Left cardiac atrium (tissue), 4 donors: ENCODE measurements at regions not wholly inside any gene's neighbourhood (a gene's known extent, or its start where the extent isn't known, plus 50 kb on each side); places are given as distances from the start of the nearest gene placed in this dataset.
"Not testable (repeated sequence)": the region's sequence is repeated elsewhere in the genome, so short reads cannot be mapped to it uniquely, and the experiment has no call there.

ENCODE experiments used
- ATAC-seq, 2 donors: fragments of 200-7000 bp; cut with Tn5 transposase; one replicate each; pipeline ENCODE4 v1.9.1; 2020; ENCODE audit warnings: mild to moderate bottlenecking in 2 of 2, moderate library complexity in 2 of 2
- DNase-seq: peaks from one replicate; pipeline ENCODE4 v3.0.0-alpha.2; 2020
- intact Hi-C, 2 donors: fragments of 100-400 bp; cut with DNase I; formaldehyde crosslinking; loops; one replicate each; pipeline versions ENCODE4 v1.14.1 to v1.15.1; 2022 to 2023
- donor health status: DM: no; HTN: yes; CAD: no.
- donor health status: DM: no; HTN: yes; CAD: no; lungs with severe emphysema.
- donor health status: DM: yes; HTN: yes; CAD: no.
- donor health status: Dilated cardiomyopathy.

DNA sequence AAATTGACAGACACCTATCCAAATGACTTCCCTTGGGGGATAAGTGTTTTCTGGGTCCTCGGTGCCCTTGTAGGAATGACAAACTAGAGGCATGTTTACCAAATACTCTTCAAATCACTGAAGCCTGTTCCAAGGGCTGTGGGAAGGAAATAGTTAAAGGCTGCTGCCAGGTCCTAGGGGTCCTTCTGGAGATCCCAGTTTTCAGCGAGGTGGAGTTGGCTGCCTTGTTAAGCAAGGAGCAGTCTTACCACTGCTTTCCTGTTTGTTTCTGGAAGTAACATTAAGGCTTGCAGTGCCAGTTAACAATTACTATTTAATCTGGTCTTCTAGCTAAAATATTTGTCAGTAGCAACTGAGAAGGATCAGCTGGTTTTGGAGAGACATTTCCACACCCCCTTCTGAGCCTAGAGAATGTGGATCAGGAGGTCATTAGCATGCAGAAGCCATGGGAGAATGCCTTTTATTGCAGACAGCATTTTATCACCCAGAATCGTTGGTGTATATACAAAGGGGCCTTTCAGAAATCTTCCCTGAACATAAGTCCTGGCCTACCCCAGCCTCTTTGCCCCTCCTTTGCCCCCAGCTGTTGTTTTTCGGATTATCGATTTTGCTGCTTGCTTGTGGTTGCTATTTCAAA, 238.8 kb downstream of the DMAC1 start:
- ATAC-seq: peak; percentile 33 to 55
- no peak for DNase-seq
- intact Hi-C loops: no loop called here

DNA sequence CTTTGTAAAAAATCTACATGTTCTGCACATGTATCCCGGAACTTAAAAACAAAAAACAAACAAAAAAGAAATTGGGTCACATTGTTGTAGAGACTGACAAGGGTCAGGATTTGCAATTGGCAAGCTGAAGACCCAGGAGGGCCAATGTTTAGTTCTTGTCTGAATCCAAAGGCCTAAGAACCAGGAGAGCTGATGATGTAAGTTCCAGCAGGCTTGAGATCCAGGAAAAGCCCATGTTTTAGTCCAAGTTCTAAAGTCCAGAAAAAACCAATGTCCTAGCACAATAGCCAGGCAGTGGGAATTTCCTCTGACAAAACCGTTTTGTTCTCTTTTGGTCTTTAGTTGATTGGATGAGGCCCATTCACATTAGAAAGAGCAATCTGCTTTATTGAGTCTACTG, 244.9 kb downstream of the DMAC1 start:
- intact Hi-C loops: no loop called here
- ATAC-seq: peak in 1 of 2 donors; percentile 53
- no peak for DNase-seq

DNA sequence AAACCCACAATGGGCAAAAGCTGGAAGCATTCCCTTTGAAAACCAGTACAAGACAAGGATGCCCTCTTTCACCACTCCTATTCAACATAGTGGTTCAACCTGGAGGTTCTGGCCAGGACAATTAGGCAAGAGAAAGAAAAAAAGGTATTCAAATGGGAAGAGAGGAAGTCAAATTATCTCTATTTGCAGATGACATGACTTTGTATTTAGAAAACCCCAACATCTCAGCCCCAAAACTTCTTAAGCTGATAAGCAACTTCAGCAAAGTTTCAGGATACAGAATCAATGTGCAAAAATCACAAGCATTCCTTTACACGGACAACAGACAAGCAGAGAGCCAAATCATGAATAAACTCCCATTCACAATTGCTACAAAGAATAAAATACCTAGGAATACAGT, 246.9 kb downstream of the DMAC1 start:
- DNase-seq, intact Hi-C loops, ATAC-seq: not testable (repeated sequence)

DNA sequence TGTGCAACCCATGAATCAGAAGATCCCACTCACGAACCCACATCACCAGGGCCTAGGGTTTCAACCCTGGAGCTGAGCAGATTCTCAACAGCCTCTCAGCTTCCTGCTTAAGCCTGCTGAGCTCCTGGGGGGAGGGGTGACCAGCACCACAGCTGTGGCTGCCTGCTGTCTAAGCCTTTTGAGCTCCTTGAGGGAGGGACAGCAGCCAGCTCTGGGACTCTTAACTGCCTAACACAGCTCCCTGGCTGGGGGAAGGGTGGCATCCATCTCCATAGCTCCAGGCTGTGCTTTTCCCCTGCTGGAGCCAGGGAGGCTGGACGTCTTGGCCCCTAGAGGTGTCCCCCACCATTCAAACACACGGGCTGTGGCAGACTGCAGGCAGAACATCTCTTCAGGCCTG, 250.3 kb downstream of the DMAC1 start:
- intact Hi-C loops: no loop called here
- ATAC-seq (peak in 1 of 2 donors; percentile 46), DNase-seq (no peak)

DNA sequence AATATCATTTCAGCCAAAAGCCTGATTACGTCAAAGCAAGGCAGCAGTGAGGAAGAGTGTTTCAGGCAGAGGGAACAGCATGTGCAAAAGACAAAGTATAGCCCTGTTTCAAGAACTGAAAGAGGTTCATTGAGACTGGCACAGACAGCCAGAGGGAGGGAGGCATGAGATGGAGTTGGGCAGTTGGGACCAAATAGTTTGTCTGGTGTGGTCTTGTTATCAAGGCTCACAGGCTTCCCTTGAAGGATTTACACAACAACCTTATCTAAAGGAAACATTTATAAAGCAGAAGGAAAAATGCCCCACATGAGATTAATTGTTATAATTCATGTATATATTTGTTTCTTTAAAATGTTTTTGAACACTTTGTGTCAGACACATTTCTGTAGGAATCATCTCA, 253.3 kb downstream of the DMAC1 start:
- ATAC-seq (no peak), DNase-seq (no peak)
- intact Hi-C loops: no loop called here

DNA sequence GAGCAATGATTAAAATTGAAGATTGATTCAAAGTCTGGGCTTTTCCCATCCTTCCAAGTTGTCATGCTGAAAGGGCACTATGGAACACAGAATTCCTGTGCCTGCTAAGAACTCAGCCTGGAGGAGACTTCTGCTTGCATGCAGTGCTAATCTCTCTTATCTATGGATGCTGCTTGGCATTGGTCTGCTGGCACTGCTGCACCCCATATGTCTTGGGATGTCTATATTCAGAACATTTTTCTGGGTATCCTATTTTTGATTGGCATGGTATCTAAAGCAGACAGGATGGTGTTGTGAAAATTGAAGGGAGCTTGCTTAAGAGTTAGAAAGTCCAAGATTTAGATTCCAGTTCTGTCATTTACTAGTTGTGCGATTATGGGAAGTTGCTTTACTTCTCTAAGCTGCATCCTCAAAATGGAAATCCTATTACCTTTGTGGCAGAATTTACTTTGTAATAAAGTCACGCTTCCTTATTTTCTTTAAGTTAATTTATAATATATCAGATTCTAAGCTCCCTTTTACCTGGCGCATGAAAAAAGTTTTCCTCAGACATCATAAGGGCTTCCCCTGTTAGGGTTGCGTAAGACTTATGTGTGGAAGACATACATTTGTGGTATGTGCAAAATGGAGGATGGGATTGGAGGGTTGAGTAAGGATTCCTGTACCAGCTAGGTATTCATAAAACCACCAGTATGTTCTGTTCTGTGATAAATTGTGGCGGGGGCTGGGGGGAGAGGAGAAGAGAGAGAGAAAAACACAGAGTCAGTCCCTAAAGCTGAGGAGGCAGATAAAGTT, 254.0 kb downstream of the DMAC1 start:
- no peak for DNase-seq
- ATAC-seq: no peak
- intact Hi-C loops: no loop called here

DNA sequence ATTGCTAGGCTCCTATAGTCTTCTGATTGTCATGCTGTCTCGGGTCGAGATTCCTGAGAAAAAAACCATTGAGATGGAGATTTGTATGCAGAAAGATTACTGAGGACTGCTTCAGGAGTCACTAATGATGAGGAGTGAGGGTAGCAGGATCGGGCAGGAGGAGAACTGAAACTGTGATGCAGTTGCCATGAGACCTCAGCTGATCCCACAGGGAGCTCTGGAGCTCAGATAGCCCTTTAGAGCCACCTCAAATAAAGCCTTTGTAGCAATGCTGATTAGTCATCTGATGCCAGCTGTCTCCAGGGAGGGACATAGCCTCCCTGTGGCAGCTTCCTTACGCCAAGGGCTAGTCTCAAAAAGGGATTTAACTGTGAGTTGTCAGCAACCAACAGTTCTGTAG, 256.9 kb downstream of the DMAC1 start:
- intact Hi-C loops: no loop called here
- DNase-seq: no peak
- no peak for ATAC-seq

DNA sequence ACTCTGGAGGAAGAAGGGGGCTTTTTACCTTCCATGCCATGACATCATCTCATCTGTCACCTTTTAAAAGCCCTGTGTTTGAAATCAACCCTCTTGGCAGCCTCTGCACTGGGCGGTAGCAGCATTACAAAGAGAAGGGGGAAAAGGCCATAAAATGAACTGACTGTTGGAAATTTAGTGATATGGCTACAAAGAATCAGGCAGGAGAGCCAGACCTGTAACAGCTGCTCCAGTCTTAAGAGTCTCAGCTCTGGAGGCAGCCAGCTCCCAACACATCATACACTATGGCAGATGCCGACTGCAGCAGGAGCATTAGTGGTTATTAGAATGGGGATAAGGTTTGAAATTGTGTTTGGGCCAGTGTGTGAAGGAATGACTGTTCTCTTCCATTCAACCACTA, 257.5 kb downstream of the DMAC1 start:
- DNase-seq: no peak
- ATAC-seq: no peak
- intact Hi-C loops: no loop called here

DNA sequence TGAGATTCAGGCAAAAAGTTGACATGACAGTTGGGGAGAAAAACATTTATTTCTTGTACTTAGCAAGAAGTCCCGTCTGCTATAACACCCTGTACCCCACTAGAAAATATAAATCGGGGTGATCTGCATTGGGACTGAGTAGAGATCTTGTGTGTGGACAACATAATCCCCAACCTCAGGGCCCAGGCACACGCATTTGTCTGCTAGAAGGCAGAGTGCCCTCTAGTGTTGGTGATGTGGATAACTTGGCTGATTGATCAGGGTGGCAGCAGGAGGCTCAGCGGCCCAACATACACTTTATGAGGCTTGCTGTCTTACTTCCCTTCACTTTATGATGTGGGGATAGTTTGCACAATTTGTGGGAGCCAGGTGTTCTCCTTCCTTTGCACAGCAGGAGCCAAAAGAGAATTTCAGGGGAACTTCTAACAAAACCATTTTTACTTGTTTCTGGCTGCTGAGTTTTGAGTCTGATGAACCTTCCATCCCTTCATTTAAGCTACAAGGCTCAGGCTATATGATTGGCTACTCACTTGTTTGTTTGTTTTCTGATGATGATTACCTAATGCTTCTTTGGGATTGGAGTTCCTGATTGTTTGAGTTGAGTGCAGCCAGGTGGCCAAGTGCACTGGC, 263.2 kb downstream of the DMAC1 start:
- DNase-seq (peak; percentile 28), ATAC-seq (peak; percentile 44 to 77)
- intact Hi-C loops: loop anchor here in 1 of 2 donors (5.0 to 10.0 kb wide), 4 partner anchors 134 to 712 kb away; no protein-coding TSS in a partner anchor

DNA sequence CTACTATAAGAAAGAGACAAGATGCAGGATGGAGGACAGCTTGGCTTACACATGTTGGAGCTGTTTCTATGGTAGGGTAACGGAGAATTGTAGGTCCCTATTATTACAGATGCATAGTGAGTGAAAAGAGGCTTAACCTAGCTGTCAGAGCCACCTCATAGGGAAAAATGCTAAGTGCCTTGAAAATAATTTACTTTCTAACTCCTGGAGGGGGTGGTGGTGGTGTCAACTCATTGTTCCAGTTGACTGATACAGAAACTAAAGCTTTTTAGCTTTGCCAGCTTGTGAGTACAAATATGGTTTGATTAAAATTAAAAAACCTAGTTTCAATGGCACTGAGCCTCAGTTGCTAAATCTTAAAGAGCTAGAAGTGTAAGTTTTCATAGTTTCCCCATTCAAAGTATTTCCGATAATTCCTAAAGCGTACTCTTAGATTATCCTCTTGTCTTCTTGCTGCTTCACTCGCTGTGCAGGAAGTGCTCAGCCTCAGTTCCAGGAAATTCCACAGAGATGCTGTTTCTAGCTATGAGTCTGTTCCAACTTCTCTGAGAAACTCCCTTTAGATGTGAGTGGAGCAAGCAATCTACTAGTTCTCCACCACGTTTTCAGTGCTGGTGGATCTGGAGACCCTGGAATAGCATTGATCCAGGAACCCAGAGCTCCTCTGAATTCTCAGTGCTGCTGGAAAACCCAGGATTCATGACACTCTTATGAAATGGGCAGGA, 265.2 kb downstream of the DMAC1 start:
- ATAC-seq (no peak), DNase-seq (no peak)
- intact Hi-C loops: loop anchor here in 1 of 2 donors (10.0 kb wide), 2 partner anchors 260 to 710 kb away; no protein-coding TSS in a partner anchor

DNA sequence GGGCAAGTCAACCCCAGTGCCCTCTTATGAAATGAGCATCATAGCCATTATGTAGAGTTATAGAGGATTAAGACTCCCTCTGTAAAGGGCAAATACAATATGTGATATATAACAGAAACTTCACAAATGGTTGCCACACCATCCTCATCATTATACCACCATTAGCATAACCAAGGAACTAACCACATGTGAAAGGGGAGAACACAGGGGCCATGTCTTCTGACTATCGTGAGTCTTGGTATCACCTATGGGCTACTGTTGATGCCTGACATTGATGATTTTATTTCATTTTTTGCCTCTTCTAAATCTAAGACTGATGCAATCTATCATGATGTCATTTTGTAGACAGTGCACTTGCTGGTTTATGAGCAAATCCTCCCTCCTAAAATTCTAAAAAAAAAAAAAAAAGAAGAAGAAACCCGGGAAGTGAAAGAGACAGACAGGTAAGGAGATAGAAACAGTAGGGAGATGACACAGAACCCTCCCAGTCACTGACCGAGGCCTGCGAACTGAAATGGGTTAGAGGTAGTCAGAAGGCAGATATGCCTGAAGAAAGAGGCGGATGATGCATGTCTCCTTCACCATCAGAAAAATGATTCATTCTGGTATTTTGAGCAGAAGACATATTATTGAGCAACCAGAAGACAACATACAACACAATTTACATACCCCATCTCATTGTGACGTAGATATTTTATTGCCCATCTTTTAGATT, 266.0 kb downstream of the DMAC1 start:
- DNase-seq: no peak
- intact Hi-C loops: loop anchor here in 1 of 2 donors (10.0 kb wide), 2 partner anchors 259 to 709 kb away; no protein-coding TSS in a partner anchor
- ATAC-seq: no peak

DNA sequence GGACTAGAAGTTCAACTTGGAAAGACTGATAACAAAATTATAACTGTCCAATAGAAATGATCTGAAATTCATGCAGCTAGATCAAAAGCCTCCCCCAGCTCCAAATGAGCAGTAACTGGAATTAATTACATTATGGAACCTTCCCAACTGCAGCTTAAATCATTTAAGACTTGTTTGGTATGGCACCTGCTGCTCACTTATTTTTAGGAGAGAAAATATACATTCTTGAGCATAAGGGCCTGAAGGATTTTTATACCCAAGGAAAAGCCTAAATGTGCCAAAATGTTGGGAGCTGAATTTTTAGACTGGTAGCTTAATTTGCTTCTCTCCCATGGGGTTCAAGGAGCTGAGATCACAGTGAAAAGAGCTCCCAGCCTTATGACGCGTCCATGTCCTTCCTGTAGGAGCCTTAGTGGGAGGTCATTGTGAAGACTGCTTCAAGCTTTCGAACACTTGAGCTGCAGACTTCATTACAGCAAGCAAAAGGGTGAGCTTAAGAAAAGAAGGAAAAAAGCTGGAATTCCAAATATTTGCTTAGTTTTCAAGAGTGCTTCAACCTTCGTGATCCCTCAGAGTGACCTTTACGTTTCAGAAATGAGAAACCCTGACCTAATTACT, 276.0 kb downstream of the DMAC1 start:
- ATAC-seq: no peak
- intact Hi-C loops: no loop called here

DNA sequence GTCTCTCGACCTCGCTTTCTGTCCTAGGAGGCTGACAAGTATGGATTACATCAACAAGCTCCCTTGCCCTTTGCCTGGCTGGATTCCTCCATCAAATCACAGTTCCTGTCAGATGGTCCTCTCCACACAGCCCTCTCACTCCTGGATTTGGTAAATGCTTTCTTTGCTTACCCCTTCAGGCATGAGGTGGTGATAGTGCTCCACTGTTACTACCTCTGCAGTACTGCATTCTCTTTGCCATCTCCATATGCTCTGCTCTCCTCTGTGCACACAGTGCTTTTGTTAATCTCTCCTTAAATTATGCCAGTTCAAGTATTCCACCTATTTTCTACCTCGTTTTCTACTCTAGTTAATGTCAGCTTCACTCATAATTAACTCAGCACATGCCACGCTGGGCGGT, 279.2 kb downstream of the DMAC1 start:
- no peak for ATAC-seq
- intact Hi-C loops: no loop called here
- no peak for DNase-seq

More for the DNA sequence above, 276.0 kb downstream of the DMAC1 start:
- no peak for DNase-seq

DNA sequence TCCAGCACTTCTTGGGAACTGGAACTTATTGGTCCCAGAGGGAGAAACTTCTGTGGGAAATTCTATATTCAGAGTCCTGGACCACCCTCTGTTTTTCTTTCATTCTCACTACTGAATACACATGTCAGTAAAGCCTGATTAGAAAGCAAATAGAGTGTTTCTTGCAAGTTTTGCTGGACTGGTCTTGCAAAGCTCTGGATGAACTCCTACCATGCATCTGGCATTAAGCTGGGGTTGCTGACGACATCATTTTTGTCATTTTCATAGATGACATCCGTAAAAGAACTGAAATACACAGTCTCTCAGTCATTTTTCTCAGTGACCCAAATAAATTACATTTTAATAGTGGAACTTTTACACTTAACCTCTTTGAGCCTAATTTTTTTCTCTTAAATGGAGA, 283.2 kb downstream of the DMAC1 start:
- intact Hi-C loops: no loop called here
- DNase-seq (no peak), ATAC-seq (no peak)

DNA sequence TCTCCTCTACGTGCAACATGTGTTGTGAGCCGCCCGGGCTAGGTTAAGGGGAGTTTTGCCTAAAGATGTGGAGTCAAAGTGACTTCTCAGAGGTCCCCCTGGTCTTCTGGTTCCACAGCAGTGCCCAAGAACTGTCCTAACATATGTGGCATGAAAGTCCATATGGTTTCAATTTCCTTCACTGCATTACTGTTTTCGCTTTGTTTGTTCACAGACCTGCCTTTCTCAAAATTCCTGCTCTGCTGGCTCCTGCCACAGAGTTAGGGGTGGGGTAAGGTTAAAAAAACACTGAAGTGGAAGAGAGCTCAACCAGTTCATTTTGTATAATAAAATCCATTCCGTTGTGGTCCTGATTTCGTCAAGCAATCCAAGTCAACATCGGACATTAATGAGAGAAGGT, 289.4 kb downstream of the DMAC1 start:
- DNase-seq (no peak), ATAC-seq (no peak)
- intact Hi-C loops: no loop called here

DNA sequence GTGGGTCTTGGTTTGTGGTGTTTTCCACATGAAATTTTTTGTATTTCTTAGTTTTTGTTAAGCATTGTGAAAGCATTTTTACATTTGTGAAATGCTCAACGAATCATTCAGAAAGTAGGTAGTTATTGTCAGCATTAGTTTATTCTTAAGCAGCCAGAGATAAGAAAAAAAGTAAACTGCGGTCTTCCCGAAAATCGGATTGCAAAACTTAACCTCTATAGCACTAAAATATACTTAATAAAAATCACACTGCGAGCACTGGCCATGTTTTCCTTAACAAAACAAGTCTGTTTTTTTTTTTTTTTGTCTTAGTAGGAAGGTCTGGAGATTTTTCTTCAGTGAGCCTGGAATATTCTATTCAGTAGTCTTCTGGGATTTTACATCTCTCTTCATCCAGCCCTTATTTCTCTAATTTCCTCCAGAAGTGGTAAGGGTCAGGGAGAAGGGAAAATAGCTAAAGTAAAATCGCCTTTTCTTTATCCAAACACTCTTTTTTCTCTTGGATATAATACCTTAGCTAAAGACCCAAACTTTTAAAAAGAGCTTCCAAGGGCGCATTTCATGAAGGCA, 289.9 kb downstream of the DMAC1 start:
- intact Hi-C loops: no loop called here
- no peak for ATAC-seq
- no peak for DNase-seq

DNA sequence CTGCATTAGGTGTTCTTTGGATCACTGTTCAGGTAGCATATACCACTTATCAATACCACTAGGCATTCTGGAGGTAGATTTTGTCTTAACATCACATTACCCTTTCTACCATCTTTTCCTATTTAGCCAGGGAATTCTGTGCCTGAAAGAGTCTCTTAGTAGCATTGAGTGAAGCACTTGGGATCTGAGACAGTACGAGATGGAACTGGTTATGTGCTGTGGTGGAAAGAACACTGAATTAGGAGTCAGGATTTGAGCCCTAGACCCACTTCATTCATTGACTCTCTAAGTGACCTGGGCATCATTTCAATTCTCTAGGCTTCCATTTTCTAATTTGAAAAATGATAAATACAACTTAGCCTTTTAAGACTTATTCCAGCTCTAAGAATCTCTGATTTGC, 291.1 kb downstream of the DMAC1 start:
- no peak for DNase-seq
- intact Hi-C loops: no loop called here
- ATAC-seq: no peak

DNA sequence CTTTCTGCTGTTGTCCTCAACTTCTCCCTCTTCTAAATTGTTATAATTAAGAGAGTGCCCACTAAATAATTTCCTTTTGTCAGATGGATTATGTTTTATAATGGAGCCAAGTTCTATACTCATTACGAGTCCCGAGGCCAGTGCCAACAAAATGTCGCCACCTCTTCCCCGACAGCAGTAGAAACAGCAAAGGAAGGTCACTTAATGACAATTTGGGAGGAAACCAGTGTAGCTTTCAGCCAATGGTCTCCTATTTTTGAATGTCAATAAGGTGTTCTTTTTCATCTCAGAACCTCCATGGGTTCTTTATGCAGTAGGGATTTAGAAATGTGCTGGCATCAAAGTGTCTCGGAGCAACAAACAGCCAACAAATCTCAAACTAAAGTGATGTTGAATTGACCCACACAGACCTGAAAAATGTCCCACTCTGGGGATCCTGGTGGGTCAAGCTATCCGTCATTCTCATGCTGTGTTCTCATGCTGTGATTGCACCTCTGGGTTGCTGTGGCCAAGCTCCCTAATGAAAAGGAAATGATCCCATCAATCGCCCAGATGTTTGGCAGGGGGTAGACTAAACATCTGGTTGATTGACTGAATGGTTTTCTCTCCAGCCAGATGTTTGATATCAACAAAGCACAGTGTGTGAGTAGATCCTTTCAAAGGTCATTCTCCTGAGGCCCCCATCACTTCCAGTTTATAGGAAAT, 291.9 kb downstream of the DMAC1 start:
- ATAC-seq (peak; percentile 45 to 78), DNase-seq (peak; percentile 34)
- intact Hi-C loops: no loop called here
